ENCODE measurements at regions not wholly inside any gene's neighbourhood (a gene's known extent, or its start where the extent isn't known, plus 50 kb on each side); places are given as distances from the start of the nearest gene placed in this dataset.

DNA sequence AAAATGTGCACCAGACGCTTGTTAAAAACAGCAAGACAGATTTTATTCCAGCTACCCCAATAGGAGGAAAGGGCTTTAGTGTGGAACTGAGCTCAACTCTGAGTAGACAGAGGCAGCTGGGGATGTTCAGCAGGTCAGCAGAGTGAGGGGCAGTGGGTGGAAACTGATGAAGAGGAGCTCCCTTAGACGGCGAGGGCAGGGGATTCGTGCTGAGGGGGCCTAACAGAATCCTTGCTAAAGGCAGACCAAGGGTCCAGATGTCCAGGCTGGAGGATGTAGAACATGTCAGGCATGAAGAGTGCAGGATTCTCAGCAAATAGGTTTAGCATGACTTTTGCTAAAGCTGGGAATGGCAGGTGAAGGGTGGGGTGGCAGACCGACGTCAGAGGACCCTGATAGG lies 71.9 kb upstream of the OLFM1 start:
- TF ChIP-seq POLR2A (IDR thresholded peaks at IDR 0.05), result no peak
- TF ChIP-seq, protein P1, sequence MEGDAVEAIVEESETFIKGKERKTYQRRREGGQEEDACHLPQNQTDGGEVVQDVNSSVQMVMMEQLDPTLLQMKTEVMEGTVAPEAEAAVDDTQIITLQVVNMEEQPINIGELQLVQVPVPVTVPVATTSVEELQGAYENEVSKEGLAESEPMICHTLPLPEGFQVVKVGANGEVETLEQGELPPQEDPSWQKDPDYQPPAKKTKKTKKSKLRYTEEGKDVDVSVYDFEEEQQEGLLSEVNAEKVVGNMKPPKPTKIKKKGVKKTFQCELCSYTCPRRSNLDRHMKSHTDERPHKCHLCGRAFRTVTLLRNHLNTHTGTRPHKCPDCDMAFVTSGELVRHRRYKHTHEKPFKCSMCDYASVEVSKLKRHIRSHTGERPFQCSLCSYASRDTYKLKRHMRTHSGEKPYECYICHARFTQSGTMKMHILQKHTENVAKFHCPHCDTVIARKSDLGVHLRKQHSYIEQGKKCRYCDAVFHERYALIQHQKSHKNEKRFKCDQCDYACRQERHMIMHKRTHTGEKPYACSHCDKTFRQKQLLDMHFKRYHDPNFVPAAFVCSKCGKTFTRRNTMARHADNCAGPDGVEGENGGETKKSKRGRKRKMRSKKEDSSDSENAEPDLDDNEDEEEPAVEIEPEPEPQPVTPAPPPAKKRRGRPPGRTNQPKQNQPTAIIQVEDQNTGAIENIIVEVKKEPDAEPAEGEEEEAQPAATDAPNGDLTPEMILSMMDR (IDR thresholded peaks at IDR 0.05), result no peak
